Osteocyte (in vitro differentiated cells): ENCODE measurements at regions not wholly inside any gene's neighbourhood (a gene's known extent, or its start where the extent isn't known, plus 50 kb on each side); places are given as distances from the start of the nearest gene placed in this dataset.

Experiments
- DNase-seq: peaks from one replicate; pipeline ENCODE4 v3.0.0; 2021; ENCODE audit warnings: mixed read lengths; ENCODE audit not compliant: unreplicated experiment; ENCODE audit errors: extremely low spot score
- H3K27ac Mint-ChIP-seq: one replicate; pipeline ENCODE4 v1.8.0; 2021; ENCODE audit warnings: mild to moderate bottlenecking, mixed read lengths; ENCODE audit not compliant: unreplicated experiment
- H3K27me3 Mint-ChIP-seq: one replicate; pipeline ENCODE4 v1.8.0; 2021; ENCODE audit warnings: mixed read lengths; ENCODE audit not compliant: unreplicated experiment
- H3K36me3 Mint-ChIP-seq: one replicate; pipeline ENCODE4 v1.8.0; 2021; ENCODE audit warnings: mixed read lengths; ENCODE audit not compliant: unreplicated experiment
- H3K4me1 Mint-ChIP-seq: one replicate; pipeline ENCODE4 v1.8.0; 2021; ENCODE audit warnings: mixed read lengths; ENCODE audit not compliant: unreplicated experiment
- H3K4me3 Mint-ChIP-seq: one replicate; pipeline ENCODE4 v1.8.0; 2021; ENCODE audit warnings: mild to moderate bottlenecking, moderate library complexity, mixed read lengths; ENCODE audit not compliant: unreplicated experiment
- H3K9me3 Mint-ChIP-seq: one replicate; pipeline ENCODE4 v1.8.0; 2021; ENCODE audit warnings: mixed read lengths; ENCODE audit not compliant: unreplicated experiment
- CTCF ChIP-seq: fragments of 200-600 bp; sonication (generic); IDR thresholded peaks from 2 replicates; pipeline ENCODE4 v1.5.0; 2021; ENCODE audit warnings: antibody characterized with exemption, mild to moderate bottlenecking, moderate library complexity

GRCh38 chr1:29696656-29697390 lies 460.5 kb downstream of the PTPRU start:
- H3K9me3 Mint-ChIP-seq: peaks cover 9% of the 10 kb centered on the region
- no peak for DNase-seq
- no peak overlapping the region for H3K4me3 Mint-ChIP-seq
- TF ChIP-seq CTCF: no peak
- H3K36me3 Mint-ChIP-seq: no peaks in the 10 kb centered on the region
- peaks cover 3% of the 10 kb centered on the region for H3K4me1 Mint-ChIP-seq
- H3K27ac Mint-ChIP-seq: no peak overlapping the region
- peaks cover 25% of the 10 kb centered on the region for H3K27me3 Mint-ChIP-seq

DNA sequence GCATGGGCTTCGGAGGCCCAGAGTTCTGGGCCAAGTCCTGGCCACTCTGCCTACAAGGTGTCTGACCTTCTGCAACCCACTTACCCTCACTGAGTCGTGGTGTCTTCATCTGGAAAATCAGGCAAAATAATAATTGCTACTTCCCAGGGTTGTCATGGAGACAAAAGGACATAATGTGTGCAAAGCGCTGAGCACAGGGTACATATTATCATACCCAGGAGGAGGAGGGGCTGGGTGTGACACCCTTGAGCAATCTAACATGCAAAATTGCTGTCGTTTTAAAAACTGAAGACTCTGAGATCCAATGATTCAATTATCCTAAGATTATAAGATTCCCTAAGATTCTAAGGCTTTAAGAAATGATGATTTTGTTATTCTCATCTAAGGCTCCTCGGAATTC lies 459.5 kb downstream of the PTPRU start:
- Mint-ChIP-seq H3K27ac (no peak overlapping the region), H3K36me3 (no peaks in the 10 kb centered on the region), H3K4me1 (peaks cover 3% of the 10 kb centered on the region), H3K4me3 (no peak overlapping the region), H3K27me3 (peaks cover 25% of the 10 kb centered on the region), H3K9me3 (peaks cover 9% of the 10 kb centered on the region)
- DNase-seq: no peak
- TF ChIP-seq CTCF: no peak

GRCh38 chr1:29695036-29695435 lies 458.7 kb downstream of the PTPRU start:
- no peak for TF ChIP-seq CTCF
- H3K27me3 Mint-ChIP-seq: peaks cover 26% of the 10 kb centered on the region
- DNase-seq: no peak
- H3K9me3 Mint-ChIP-seq: peaks cover 9% of the 10 kb centered on the region
- H3K4me1 Mint-ChIP-seq: peaks cover 3% of the 10 kb centered on the region
- no peak overlapping the region for H3K4me3 Mint-ChIP-seq
- no peaks in the 10 kb centered on the region for H3K36me3 Mint-ChIP-seq
- no peak overlapping the region for H3K27ac Mint-ChIP-seq

GRCh38 chr1:29691499-29691898 lies 455.2 kb downstream of the PTPRU start:
- no peak for DNase-seq
- peaks cover 9% of the 10 kb centered on the region for H3K9me3 Mint-ChIP-seq
- H3K4me3 Mint-ChIP-seq: no peak overlapping the region
- no peak for TF ChIP-seq CTCF
- H3K27ac Mint-ChIP-seq: no peak overlapping the region
- H3K4me1 Mint-ChIP-seq: peaks cover 10% of the 10 kb centered on the region
- H3K27me3 Mint-ChIP-seq: peaks cover 19% of the 10 kb centered on the region
- no peaks in the 10 kb centered on the region for H3K36me3 Mint-ChIP-seq

GRCh38 chr1:29690156-29690555 lies 453.8 kb downstream of the PTPRU start:
- no peak overlapping the region for H3K4me3 Mint-ChIP-seq
- TF ChIP-seq CTCF: no peak
- H3K27me3 Mint-ChIP-seq: peaks cover 19% of the 10 kb centered on the region
- H3K4me1 Mint-ChIP-seq: peaks cover 14% of the 10 kb centered on the region
- DNase-seq: peak; percentile 64
- H3K9me3 Mint-ChIP-seq: peaks cover 9% of the 10 kb centered on the region
- no peak overlapping the region for H3K27ac Mint-ChIP-seq
- no peaks in the 10 kb centered on the region for H3K36me3 Mint-ChIP-seq
